AG04450 (cell line): ENCODE measurements at regions not wholly inside any gene's neighbourhood (a gene's known extent, or its start where the extent isn't known, plus 50 kb on each side); places are given as distances from the start of the nearest gene placed in this dataset.

Experiments
- CTCF ChIA-PET: fragments of 300-600, 350-600 bp; formaldehyde crosslinking; extraction: SDS; loops from one replicate; lab custom pipeline; 2022; ENCODE audit warnings: antibody characterized with exemption, inconsistent platforms; lab: Charles Lee
- POLR2A ChIA-PET: fragments of 350-600 bp; formaldehyde crosslinking; extraction: SDS; loops from one replicate; lab custom pipeline; 2021; ENCODE audit warnings: antibody characterized with exemption, inconsistent platforms; lab: Yijun Ruan, JAX
- DNase-seq: peaks from one replicate; pipeline ENCODE4 v3.0.0-alpha.2; 2011; ENCODE audit warnings: low read depth, low spot score
- H3K27ac ChIP-seq: one replicate; pipeline ENCODE4 v1.5.1; 2012; ENCODE audit warnings: low read depth, low read length, control low read depth
- H3K27me3 ChIP-seq: one replicate; pipeline ENCODE4 v1.6.0; 2012; ENCODE audit warnings: low read length; ENCODE audit not compliant: control insufficient read depth, insufficient read depth
- H3K4me3 ChIP-seq: 2 replicates; pipeline ENCODE4 v1.5.1; 2011; ENCODE audit warnings: mild to moderate bottlenecking, low read depth, low read length, control low read depth
- H3K9me3 ChIP-seq: 2 replicates; pipeline ENCODE4 v1.5.1; 2012; ENCODE audit warnings: low read length; ENCODE audit not compliant: control insufficient read depth, insufficient read depth
- TF ChIP-seq, protein P1 (sequence below): IDR thresholded peaks from 2 replicates; pipeline ENCODE4 v1.5.1; 2011; ENCODE audit warnings: low read depth, low read length, control low read depth, inconsistent platforms

DNA sequence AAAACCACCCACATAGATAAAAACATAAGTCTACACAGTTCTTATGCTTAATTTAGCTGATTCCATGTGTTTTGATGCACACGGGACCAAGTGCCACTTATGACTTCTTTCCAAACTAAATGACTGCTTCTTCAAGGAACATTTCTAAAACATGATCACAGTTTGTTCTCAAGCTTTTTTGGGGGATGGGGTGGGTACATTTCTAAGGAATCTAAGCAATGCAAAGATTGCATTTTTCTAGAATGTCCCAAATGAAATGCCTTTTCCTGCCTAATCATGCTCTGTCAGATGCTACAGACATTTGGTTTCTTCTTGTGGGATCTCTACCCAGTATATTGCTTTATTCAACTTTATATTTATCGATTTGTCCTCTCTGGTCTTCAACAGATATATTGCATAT is 496.8 kb upstream of the JAG1 start:
- Histone ChIP-seq H3K9me3 (no peaks in the 10 kb centered on the region), H3K27ac (no peak overlapping the region), H3K4me3 (no peak overlapping the region), H3K27me3 (no peaks in the 10 kb centered on the region)
- no peak for DNase-seq
- ChIA-PET CTCF (interaction anchor here (0.6 to 1.1 kb wide), 2 partner anchors 97 to 496 kb away, joined by 4 read pairs; no protein-coding TSS in a partner anchor), POLR2A (no interaction called here)
- TF ChIP-seq, protein P1, sequence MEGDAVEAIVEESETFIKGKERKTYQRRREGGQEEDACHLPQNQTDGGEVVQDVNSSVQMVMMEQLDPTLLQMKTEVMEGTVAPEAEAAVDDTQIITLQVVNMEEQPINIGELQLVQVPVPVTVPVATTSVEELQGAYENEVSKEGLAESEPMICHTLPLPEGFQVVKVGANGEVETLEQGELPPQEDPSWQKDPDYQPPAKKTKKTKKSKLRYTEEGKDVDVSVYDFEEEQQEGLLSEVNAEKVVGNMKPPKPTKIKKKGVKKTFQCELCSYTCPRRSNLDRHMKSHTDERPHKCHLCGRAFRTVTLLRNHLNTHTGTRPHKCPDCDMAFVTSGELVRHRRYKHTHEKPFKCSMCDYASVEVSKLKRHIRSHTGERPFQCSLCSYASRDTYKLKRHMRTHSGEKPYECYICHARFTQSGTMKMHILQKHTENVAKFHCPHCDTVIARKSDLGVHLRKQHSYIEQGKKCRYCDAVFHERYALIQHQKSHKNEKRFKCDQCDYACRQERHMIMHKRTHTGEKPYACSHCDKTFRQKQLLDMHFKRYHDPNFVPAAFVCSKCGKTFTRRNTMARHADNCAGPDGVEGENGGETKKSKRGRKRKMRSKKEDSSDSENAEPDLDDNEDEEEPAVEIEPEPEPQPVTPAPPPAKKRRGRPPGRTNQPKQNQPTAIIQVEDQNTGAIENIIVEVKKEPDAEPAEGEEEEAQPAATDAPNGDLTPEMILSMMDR = no peak

DNA sequence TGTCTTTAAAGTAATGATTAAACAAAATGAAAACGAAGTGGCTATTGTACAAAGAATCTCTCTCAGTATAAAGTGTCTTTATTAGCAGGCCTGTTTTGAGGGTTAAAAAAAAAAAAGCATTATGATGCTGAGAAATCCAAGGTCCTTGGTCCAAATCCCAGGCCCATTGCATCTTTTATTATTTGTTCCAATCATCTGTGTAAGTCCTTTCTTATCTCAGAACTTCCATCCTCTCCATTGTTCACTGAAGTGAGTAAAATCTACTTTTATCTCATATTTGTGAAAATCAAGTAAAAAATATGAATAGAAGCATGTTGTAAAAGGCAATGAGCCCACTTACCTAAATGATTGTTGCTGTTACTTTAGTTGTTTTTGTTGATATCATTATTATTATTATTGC is 499.1 kb upstream of the JAG1 start:
- POLR2A ChIA-PET = no interaction called here
- no peak for DNase-seq
- H3K9me3 ChIP-seq = no peaks in the 10 kb centered on the region
- CTCF ChIA-PET = no interaction called here
- H3K27me3 ChIP-seq = no peaks in the 10 kb centered on the region
- no peak overlapping the region for H3K27ac ChIP-seq
- no peak overlapping the region for H3K4me3 ChIP-seq
- TF ChIP-seq, protein P1 = no peak

DNA sequence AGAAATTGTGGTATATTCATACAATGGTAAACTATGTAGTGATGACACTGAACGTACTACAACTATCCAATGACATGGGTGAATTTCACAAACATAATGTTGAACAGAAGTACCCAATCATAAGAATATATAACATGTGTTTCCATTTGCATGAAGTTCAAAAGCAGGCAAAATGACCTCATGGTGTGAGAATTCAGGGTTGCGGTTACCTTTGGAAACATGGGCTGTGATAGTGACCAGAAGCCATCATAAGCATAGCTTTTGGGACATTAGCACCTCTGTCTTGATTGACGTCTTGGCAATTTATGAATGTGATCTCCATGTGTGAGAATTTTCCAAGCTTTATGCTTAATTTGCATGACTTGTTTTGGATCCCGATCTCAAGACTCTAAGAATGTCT is 500.1 kb upstream of the JAG1 start:
- Histone ChIP-seq H3K27me3 (no peaks in the 10 kb centered on the region), H3K9me3 (no peaks in the 10 kb centered on the region), H3K4me3 (no peak overlapping the region), H3K27ac (no peak overlapping the region)
- DNase-seq = no peak
- TF ChIP-seq, protein P1 = no peak
- CTCF ChIA-PET = no interaction called here
- POLR2A ChIA-PET = no interaction called here

DNA sequence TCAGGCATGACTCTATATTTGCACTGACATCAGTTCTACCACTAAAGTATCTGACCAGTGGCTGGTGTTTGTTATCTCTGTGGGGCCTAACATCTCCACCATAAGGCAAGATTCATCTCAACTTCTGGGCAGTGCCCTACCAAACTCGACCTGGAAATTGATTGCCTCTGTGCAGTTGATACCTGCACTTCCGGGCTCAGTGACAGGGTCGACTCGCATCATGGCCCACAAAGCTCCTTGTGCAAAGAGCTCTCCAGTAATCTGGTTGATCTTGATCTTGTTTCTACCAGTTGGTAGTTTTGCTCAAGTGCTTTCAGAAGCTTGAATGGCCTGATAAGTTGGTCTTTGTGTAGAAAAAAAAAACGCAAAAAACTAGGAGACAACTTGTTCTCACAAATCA is 501.1 kb upstream of the JAG1 start:
- no peak overlapping the region for H3K27ac ChIP-seq
- no peaks in the 10 kb centered on the region for H3K9me3 ChIP-seq
- TF ChIP-seq, protein P1 = no peak
- no peak for DNase-seq
- ChIA-PET POLR2A (no interaction called here), CTCF (no interaction called here)
- no peaks in the 10 kb centered on the region for H3K27me3 ChIP-seq
- H3K4me3 ChIP-seq = no peak overlapping the region

DNA sequence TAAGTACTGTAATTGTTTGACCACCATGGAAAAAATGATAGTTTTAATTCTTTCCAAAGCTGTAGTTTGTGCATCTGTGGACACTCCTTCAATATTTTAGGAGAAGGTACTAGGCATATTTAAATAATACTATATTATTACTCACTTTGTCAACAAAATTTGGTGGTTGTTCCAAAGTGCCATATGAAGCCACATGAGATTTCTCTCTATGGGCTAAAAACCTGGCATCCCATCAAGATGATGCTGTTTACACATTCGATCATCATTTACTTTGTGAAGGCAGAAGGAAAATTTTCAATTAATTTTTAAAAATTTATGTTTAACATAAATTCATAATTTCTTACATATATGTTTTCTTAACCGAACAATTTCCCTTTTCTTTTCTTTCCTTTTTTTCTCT is 502.6 kb upstream of the JAG1 start:
- H3K27ac ChIP-seq = no peak overlapping the region
- no peak overlapping the region for H3K4me3 ChIP-seq
- ChIA-PET CTCF (interaction anchor here (0.9 kb wide), 1 partner anchor 501 kb away, joined by 3 read pairs; no protein-coding TSS in a partner anchor), POLR2A (no interaction called here)
- H3K9me3 ChIP-seq = no peaks in the 10 kb centered on the region
- DNase-seq = no peak
- H3K27me3 ChIP-seq = no peaks in the 10 kb centered on the region
- TF ChIP-seq, protein P1 = no peak
